GM23338 (cell line): ENCODE measurements at regions not wholly inside any gene's neighbourhood (a gene's known extent, or its start where the extent isn't known, plus 50 kb on each side); places are given as distances from the start of the nearest gene placed in this dataset.

Experiments used
- CREB1 ChIP-seq: fragments of 250-450 bp; sonication (Bioruptor Pico); IDR thresholded peaks from 2 replicates; pipeline ENCODE4 v1.5.0; 2020; ENCODE audit warnings: low read depth, mild to moderate bottlenecking, moderate library complexity
- CTCF ChIP-seq, 2 experiments: fragments of 200-600 bp in 1 of 2; sonication (generic) in 1 of 2; conservative IDR thresholded peaks; 2 replicates each; pipeline versions ENCODE4 v1.5.1 to v1.6.1; 2016 to 2017; ENCODE audit warnings: antibody characterized with exemption in 2 of 2, low read depth in 2 of 2, mild to moderate bottlenecking in 2 of 2, moderate library complexity in 1 of 2
- EZH2 ChIP-seq: fragments of 200-600 bp; sonication (generic); IDR thresholded peaks from one replicate; pipeline ENCODE4 v1.8.0; 2017; ENCODE audit warnings: antibody characterized with exemption, mild to moderate bottlenecking, low read depth; ENCODE audit not compliant: unreplicated experiment
- EZH2phosphoT487 ChIP-seq: fragments of 200-600 bp; sonication (generic); IDR thresholded peaks from one replicate; pipeline ENCODE4 v1.8.1; 2018; ENCODE audit warnings: antibody characterized with exemption; ENCODE audit not compliant: unreplicated experiment
- JUNB ChIP-seq: IDR thresholded peaks from one replicate; pipeline ENCODE4 v1.6.1; 2016; ENCODE audit warnings: antibody characterized with exemption; ENCODE audit not compliant: unreplicated experiment
- NANOG ChIP-seq: IDR thresholded peaks from 2 replicates; pipeline ENCODE4 v1.6.1; 2016; ENCODE audit warnings: antibody characterized with exemption, borderline replicate concordance
- POLR2AphosphoS5 ChIP-seq: IDR thresholded peaks from 2 replicates; pipeline ENCODE4 v1.6.1; 2016; ENCODE audit warnings: antibody characterized with exemption, low read depth
- STAT1 ChIP-seq: IDR thresholded peaks from one replicate; pipeline ENCODE4 v1.6.1; 2016; ENCODE audit warnings: antibody characterized with exemption; ENCODE audit not compliant: unreplicated experiment
- ZNF462 ChIP-seq: fragments of 250-450 bp; sonication (Bioruptor Pico); IDR thresholded peaks from 2 replicates; pipeline ENCODE4 v1.5.0; 2020; ENCODE audit warnings: mild to moderate bottlenecking, moderate library complexity
- TF ChIP-seq, protein P1 (sequence below): IDR thresholded peaks from one replicate; pipeline ENCODE4 v1.6.1; 2018; ENCODE audit warnings: antibody characterized with exemption; ENCODE audit not compliant: unreplicated experiment
- TF ChIP-seq, protein P2 (sequence below): IDR thresholded peaks from 2 replicates; pipeline ENCODE4 v1.6.1; 2016; ENCODE audit warnings: antibody characterized with exemption

DNA sequence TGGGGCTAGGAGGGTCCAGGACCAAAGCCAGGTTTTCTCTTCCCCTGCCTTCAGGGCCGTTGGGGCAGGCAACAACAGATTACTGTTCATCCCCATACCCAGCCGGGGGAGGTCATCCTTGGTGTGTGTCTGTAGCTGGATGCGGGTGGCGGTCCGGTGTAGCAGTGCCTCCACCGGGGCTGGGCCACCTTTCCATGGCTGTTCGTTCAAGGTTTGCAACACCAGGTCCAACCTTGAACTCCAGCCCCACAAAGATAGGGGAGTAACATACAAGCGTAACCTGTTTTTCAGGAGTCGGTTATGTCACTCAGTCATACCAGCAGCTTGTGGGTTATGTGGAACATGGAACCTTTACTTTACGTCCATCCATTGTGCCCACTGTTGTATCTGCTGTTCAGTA lies 58.5 kb upstream of the FAM120A start:
- TF ChIP-seq POLR2AphosphoS5 (no peak), EZH2phosphoT487 (no peak), EZH2 (no peak), CTCF (conservative IDR thresholded peaks at IDR 0.05; ENCODE audit: low read depth in 2 of 2) (no peak), ZNF462 (no peak), JUNB (no peak), CREB1 (CRISPR knock-in tag) (no peak), NANOG (no peak), STAT1 (no peak)
- TF ChIP-seq, protein P1, sequence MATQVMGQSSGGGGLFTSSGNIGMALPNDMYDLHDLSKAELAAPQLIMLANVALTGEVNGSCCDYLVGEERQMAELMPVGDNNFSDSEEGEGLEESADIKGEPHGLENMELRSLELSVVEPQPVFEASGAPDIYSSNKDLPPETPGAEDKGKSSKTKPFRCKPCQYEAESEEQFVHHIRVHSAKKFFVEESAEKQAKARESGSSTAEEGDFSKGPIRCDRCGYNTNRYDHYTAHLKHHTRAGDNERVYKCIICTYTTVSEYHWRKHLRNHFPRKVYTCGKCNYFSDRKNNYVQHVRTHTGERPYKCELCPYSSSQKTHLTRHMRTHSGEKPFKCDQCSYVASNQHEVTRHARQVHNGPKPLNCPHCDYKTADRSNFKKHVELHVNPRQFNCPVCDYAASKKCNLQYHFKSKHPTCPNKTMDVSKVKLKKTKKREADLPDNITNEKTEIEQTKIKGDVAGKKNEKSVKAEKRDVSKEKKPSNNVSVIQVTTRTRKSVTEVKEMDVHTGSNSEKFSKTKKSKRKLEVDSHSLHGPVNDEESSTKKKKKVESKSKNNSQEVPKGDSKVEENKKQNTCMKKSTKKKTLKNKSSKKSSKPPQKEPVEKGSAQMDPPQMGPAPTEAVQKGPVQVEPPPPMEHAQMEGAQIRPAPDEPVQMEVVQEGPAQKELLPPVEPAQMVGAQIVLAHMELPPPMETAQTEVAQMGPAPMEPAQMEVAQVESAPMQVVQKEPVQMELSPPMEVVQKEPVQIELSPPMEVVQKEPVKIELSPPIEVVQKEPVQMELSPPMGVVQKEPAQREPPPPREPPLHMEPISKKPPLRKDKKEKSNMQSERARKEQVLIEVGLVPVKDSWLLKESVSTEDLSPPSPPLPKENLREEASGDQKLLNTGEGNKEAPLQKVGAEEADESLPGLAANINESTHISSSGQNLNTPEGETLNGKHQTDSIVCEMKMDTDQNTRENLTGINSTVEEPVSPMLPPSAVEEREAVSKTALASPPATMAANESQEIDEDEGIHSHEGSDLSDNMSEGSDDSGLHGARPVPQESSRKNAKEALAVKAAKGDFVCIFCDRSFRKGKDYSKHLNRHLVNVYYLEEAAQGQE, result no peak
- TF ChIP-seq, protein P2, sequence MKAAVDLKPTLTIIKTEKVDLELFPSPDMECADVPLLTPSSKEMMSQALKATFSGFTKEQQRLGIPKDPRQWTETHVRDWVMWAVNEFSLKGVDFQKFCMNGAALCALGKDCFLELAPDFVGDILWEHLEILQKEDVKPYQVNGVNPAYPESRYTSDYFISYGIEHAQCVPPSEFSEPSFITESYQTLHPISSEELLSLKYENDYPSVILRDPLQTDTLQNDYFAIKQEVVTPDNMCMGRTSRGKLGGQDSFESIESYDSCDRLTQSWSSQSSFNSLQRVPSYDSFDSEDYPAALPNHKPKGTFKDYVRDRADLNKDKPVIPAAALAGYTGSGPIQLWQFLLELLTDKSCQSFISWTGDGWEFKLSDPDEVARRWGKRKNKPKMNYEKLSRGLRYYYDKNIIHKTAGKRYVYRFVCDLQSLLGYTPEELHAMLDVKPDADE, result no peak
